ENCODE measurements at regions not wholly inside any gene's neighbourhood (a gene's known extent, or its start where the extent isn't known, plus 50 kb on each side); places are given as distances from the start of the nearest gene placed in this dataset.

GRCh38 chr11:27203077-27203647 is 159.9 kb downstream of the CCDC34 start:
- no peak for TF ChIP-seq CTCF (conservative IDR thresholded peaks at IDR 0.05; ENCODE audit: low read depth, low read length)
- H3K4me3 ChIP-seq (ENCODE audit: low read length), result no peak overlapping the region
- DNase-seq (ENCODE audit: low read depth), result no peak

DNA sequence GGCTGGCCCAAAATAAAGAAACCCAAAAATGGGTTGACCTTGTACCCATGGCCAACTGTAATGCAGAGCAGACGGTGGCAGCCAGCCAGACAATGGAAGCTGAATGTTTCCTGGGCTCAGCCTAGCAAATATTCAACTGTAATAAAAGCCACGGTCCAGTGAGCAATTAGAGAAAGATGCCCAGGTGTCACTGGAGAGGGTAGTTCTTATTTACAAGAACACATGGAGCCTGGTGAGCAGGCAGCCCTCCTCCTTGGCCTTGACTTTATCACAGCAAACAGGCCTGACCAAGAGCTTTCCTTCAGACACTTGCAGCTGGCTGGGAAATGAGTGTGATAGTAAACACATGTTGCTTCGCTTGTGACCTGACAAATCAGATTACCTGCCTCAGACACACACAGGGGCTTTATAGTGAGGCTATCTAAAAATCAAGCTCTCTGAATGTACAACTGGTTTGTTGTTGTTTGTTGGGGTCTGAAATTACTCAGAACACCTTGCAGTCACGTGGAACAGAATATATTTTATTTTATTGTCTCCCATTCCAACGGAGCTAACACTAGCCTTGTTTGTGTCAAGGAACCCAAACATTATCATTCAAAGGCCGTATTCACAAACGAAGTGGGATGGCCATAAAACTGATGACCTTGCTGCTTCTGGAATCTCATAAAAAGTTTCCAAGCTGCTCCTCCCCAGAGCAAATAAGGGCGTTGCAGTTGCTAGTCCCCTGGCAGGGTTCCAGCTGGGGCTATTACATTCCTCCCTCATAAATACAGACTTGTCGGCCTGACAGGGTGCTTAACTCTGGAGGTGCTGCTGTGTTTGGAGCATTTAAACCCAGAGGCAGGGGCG is 161.1 kb downstream of the BBOX1 start:
- H3K4me3 ChIP-seq (ENCODE audit: low read length), result no peak overlapping the region
- no peak for TF ChIP-seq CTCF (conservative IDR thresholded peaks at IDR 0.05; ENCODE audit: low read depth, low read length)
- DNase-seq (ENCODE audit: low read depth), result peak; percentile 92

GRCh38 chr11:27200779-27201453 is 160.3 kb downstream of the BBOX1 start:
- DNase-seq (ENCODE audit: low read depth), result no peak
- TF ChIP-seq CTCF (conservative IDR thresholded peaks at IDR 0.05; ENCODE audit: low read depth, low read length), result no peak
- no peak overlapping the region for H3K4me3 ChIP-seq (ENCODE audit: low read length)

DNA sequence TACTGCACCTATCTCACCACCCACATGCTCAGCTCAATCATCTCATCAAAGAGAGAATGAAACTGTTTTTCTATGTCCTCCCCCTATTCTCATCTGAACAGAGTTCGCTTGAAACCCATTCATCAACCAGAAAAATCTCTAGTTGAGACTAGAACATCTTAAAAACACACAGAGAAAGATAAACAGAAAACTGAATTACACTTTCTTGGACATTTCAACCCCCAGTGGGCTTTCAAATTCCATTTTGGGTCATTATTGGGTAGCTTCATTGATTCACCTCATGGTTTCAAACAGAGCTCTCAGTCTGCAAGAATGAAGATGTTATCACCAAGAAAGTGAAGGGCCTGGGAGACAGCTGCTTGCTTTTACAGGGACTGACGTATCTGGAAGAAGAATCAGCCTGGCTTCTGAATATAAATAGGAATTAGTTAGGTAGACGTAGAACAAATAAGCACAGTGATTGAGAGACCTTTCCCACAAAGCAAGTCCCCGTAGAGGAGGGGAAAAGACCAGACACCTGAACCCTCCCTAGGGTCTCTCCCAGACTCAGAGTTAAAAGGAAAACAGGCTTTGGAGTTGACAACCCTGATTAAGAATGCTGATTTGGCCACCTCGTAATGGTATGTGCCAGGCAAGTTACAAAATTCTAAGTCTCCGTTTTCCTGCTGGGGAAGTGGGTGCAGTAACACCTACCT is 155.7 kb downstream of the BBOX1 start:
- no peak for TF ChIP-seq CTCF (conservative IDR thresholded peaks at IDR 0.05; ENCODE audit: low read depth, low read length)
- no peak for DNase-seq (ENCODE audit: low read depth)
- H3K4me3 ChIP-seq (ENCODE audit: low read length), result no peak overlapping the region

GRCh38 chr11:27195837-27196202 is 155.2 kb downstream of the BBOX1 start:
- DNase-seq (ENCODE audit: low read depth), result no peak
- no peak for TF ChIP-seq CTCF (conservative IDR thresholded peaks at IDR 0.05; ENCODE audit: low read depth, low read length)
- H3K4me3 ChIP-seq (ENCODE audit: low read length), result no peak overlapping the region

GRCh38 chr11:27194976-27195375 is 154.4 kb downstream of the BBOX1 start:
- TF ChIP-seq CTCF (conservative IDR thresholded peaks at IDR 0.05; ENCODE audit: low read depth, low read length), result no peak
- DNase-seq (ENCODE audit: low read depth), result no peak

More at GRCh38 chr11:27194976-27195375, 154.4 kb downstream of the BBOX1 start:
- H3K4me3 ChIP-seq (ENCODE audit: low read length), result no peak overlapping the region
